Trophoblast cell (in vitro differentiated cells and primary cell): ENCODE measurements at regions not wholly inside any gene's neighbourhood (a gene's known extent, or its start where the extent isn't known, plus 50 kb on each side); places are given as distances from the start of the nearest gene placed in this dataset.

Experiments
- DNase-seq, 2 donors: peaks; one replicate each; pipeline ENCODE4 v3.0.0-alpha.2; 2016
- H2AFZ ChIP-seq: 2 replicates; pipeline ENCODE4 v1.6.1; 2013; ENCODE audit warnings: low read length, moderate library complexity, mild to moderate bottlenecking; ENCODE audit not compliant: insufficient read depth, poor library complexity
- H2AK5ac ChIP-seq: 2 replicates; pipeline ENCODE4 v1.6.1; 2013; ENCODE audit warnings: mild to moderate bottlenecking, low read length
- H2BK120ac ChIP-seq: 2 replicates; pipeline ENCODE4 v1.6.1; 2013; ENCODE audit warnings: low read length, mild to moderate bottlenecking, moderate library complexity; ENCODE audit not compliant: insufficient read depth, poor library complexity
- H2BK12ac ChIP-seq: 2 replicates; pipeline ENCODE4 v1.6.1; 2013; ENCODE audit warnings: mild to moderate bottlenecking, low read length, moderate library complexity
- H2BK5ac ChIP-seq: 2 replicates; pipeline ENCODE4 v1.6.1; 2013; ENCODE audit warnings: low read length, low read depth, moderate library complexity, mild to moderate bottlenecking; ENCODE audit not compliant: poor library complexity
- H3K14ac ChIP-seq: 2 replicates; pipeline ENCODE4 v1.6.1; 2013; ENCODE audit warnings: mild to moderate bottlenecking, low read length
- H3K18ac ChIP-seq: 2 replicates; pipeline ENCODE4 v1.6.1; 2013; ENCODE audit warnings: mild to moderate bottlenecking, low read length
- H3K23ac ChIP-seq: 2 replicates; pipeline ENCODE4 v1.6.1; 2013; ENCODE audit warnings: low read length
- H3K27ac ChIP-seq: 2 replicates; pipeline ENCODE4 v1.5.1; 2013; ENCODE audit warnings: low read depth, mild to moderate bottlenecking, inconsistent platforms, low read length, moderate library complexity
- H3K27me3 ChIP-seq: 2 replicates; pipeline ENCODE4 v1.6.1; 2013; ENCODE audit warnings: inconsistent platforms, mild to moderate bottlenecking, low read length, moderate library complexity; ENCODE audit not compliant: insufficient read depth
- H3K36me3 ChIP-seq, 2 experiments: 1 replicate in 1 of 2; 2 replicates in 1 of 2; pipeline ENCODE4 v1.6.1; 2013; ENCODE audit warnings: low read length in 2 of 2, mild to moderate bottlenecking in 2 of 2, moderate library complexity in 1 of 2; ENCODE audit not compliant: insufficient read depth in 2 of 2, control insufficient read depth in 1 of 2
- H3K4ac ChIP-seq: 2 replicates; pipeline ENCODE4 v1.6.1; 2013; ENCODE audit warnings: low read depth, mild to moderate bottlenecking, low read length, moderate library complexity
- H3K4me1 ChIP-seq, 2 experiments: 1 replicate in 1 of 2; 2 replicates in 1 of 2; pipeline ENCODE4 v1.6.1; 2013; ENCODE audit warnings: low read length in 2 of 2, mild to moderate bottlenecking in 2 of 2, moderate library complexity in 1 of 2; ENCODE audit not compliant: insufficient read depth in 2 of 2, control insufficient read depth in 1 of 2
- H3K4me2 ChIP-seq: 2 replicates; pipeline ENCODE4 v1.6.1; 2013; ENCODE audit warnings: inconsistent platforms, mild to moderate bottlenecking, low read length, moderate library complexity
- H3K4me3 ChIP-seq: 2 replicates; pipeline ENCODE4 v1.5.1; 2013; ENCODE audit warnings: mild to moderate bottlenecking, low read depth, low read length, inconsistent platforms
- H3K79me1 ChIP-seq: one replicate; pipeline ENCODE4 v1.6.1; 2013; ENCODE audit warnings: low read length
- H3K79me2 ChIP-seq: 2 replicates; pipeline ENCODE4 v1.6.1; 2013; ENCODE audit warnings: low read length, mild to moderate bottlenecking; ENCODE audit not compliant: control insufficient read depth, insufficient read depth, poor library complexity
- H3K9ac ChIP-seq: 2 replicates; pipeline ENCODE4 v1.6.1; 2013; ENCODE audit warnings: mild to moderate bottlenecking, low read length
- H3K9me3 ChIP-seq: 2 replicates; pipeline ENCODE4 v1.6.1; 2013; ENCODE audit warnings: low read depth, mild to moderate bottlenecking, control low read depth, inconsistent platforms, low read length; ENCODE audit not compliant: insufficient read depth
- H4K12ac ChIP-seq: 2 replicates; pipeline ENCODE4 v1.6.1; 2013; ENCODE audit warnings: low read depth, mild to moderate bottlenecking, low read length, moderate library complexity
- H4K8ac ChIP-seq: 2 replicates; pipeline ENCODE4 v1.6.1; 2013; ENCODE audit warnings: low read depth, mild to moderate bottlenecking, low read length, moderate library complexity
- H4K91ac ChIP-seq: one replicate; pipeline ENCODE4 v1.6.1; 2013; ENCODE audit warnings: low read depth, mild to moderate bottlenecking, low read length, moderate library complexity
- WGBS: extraction: QIAGEN DNeasy Blood & Tissue Kit; methylation state at CpG from one replicate; pipeline ENCODE4 v1.1.7; 2013; ENCODE audit warnings: missing lambda C conversion rate; ENCODE audit not compliant: insufficient read length, insufficient coverage; ENCODE audit errors: extremely low coverage; 5-methylcytosine and 5-hydroxymethylcytosine counted together

GRCh38 chr13:73938372-73939070 is 195.7 kb downstream of the KLF12 start:
- no peak overlapping the region for H2AFZ ChIP-seq
- WGBS: no CpG with 5 or more reads among the region's 10 CpGs
- no peak overlapping the region for H3K9ac ChIP-seq
- no peaks in the 10 kb centered on the region for H3K79me2 ChIP-seq
- no peak overlapping the region for H3K27ac ChIP-seq
- H3K18ac ChIP-seq: no peak overlapping the region
- no peaks in the 10 kb centered on the region for H3K79me1 ChIP-seq
- DNase-seq: peak; percentile 11 to 50
- H2BK12ac ChIP-seq: no peak overlapping the region
- no peak overlapping the region for H4K8ac ChIP-seq
- no peak overlapping the region for H3K4me2 ChIP-seq
- no peak overlapping the region for H4K91ac ChIP-seq
- H2BK5ac ChIP-seq: no peak overlapping the region
- H3K4me1 ChIP-seq: peaks cover 4 to 6% of the 10 kb centered on the region in 2 experiments
- H3K4me3 ChIP-seq: no peak overlapping the region
- H3K14ac ChIP-seq: no peak overlapping the region
- no peaks in the 10 kb centered on the region for H3K27me3 ChIP-seq
- H3K36me3 ChIP-seq: no peaks in the 10 kb centered on the region
- no peak overlapping the region for H2AK5ac ChIP-seq
- no peaks in the 10 kb centered on the region for H3K9me3 ChIP-seq
- H2BK120ac ChIP-seq: no peak overlapping the region
- H3K23ac ChIP-seq: no peak overlapping the region
- H4K12ac ChIP-seq: no peak overlapping the region
- H3K4ac ChIP-seq: no peak overlapping the region

- Histone ChIP-seq H2BK5ac (no peak overlapping the region), H2BK120ac (no peak overlapping the region), H3K79me2 (no peaks in the 10 kb centered on the region), H3K27ac (no peak overlapping the region), H4K91ac (no peak overlapping the region), H3K27me3 (no peaks in the 10 kb centered on the region), H2AK5ac (no peak overlapping the region), H4K12ac (no peak overlapping the region), H3K4me2 (no peak overlapping the region), H3K4me3 (no peak overlapping the region), H3K14ac (no peak overlapping the region), H3K79me1 (no peaks in the 10 kb centered on the region), H3K9ac (no peak overlapping the region), H3K4ac (no peak overlapping the region), H3K36me3 (no peaks in the 10 kb centered on the region), H3K9me3 (no peaks in the 10 kb centered on the region), H3K23ac (no peak overlapping the region), H2AFZ (no peak overlapping the region), H4K8ac (no peak overlapping the region), H2BK12ac (no peak overlapping the region), H3K18ac (no peak overlapping the region), H3K4me1 (peaks cover 4 to 6% of the 10 kb centered on the region in 2 experiments)
- WGBS: no CpG with 5 or more reads among the region's 1 CpG
- DNase-seq: peak in 1 of 2 donors; percentile 17
Measured at GRCh38 chr13:73937441-73937840, 196.8 kb downstream of the KLF12 start.

- Histone ChIP-seq H3K79me2 (no peaks in the 10 kb centered on the region), H3K14ac (no peak overlapping the region), H3K4ac (no peak overlapping the region), H2AFZ (no peak overlapping the region), H3K79me1 (no peaks in the 10 kb centered on the region), H3K9ac (no peak overlapping the region), H3K36me3 (no peaks in the 10 kb centered on the region), H2BK120ac (no peak overlapping the region), H3K27me3 (no peaks in the 10 kb centered on the region), H4K91ac (no peak overlapping the region), H3K4me3 (no peak overlapping the region), H3K27ac (no peak overlapping the region), H2BK5ac (no peak overlapping the region), H2BK12ac (no peak overlapping the region), H3K4me2 (no peak overlapping the region), H2AK5ac (no peak overlapping the region), H3K23ac (no peak overlapping the region), H3K4me1 (peaks cover 4 to 6% of the 10 kb centered on the region in 2 experiments), H4K8ac (no peak overlapping the region), H3K18ac (no peak overlapping the region), H4K12ac (no peak overlapping the region), H3K9me3 (no peaks in the 10 kb centered on the region)
- no CpG with 5 or more reads among the region's 3 CpGs for WGBS
- no peak for DNase-seq
Measured at GRCh38 chr13:73935991-73936390, 198.2 kb downstream of the KLF12 start.

GRCh38 chr13:73934771-73935170 is 199.4 kb downstream of the KLF12 start:
- Histone ChIP-seq H2AK5ac (no peak overlapping the region), H3K4me1 (peaks cover 4 to 6% of the 10 kb centered on the region in 2 experiments), H3K9me3 (no peaks in the 10 kb centered on the region), H3K14ac (no peak overlapping the region), H3K18ac (no peak overlapping the region), H3K9ac (no peak overlapping the region), H4K91ac (no peak overlapping the region), H3K23ac (no peak overlapping the region), H2BK5ac (no peak overlapping the region), H2AFZ (no peak overlapping the region), H3K36me3 (no peaks in the 10 kb centered on the region), H2BK12ac (no peak overlapping the region), H3K4me3 (no peak overlapping the region), H3K79me2 (no peaks in the 10 kb centered on the region), H2BK120ac (no peak overlapping the region), H3K27me3 (no peaks in the 10 kb centered on the region), H3K27ac (no peak overlapping the region), H3K79me1 (no peaks in the 10 kb centered on the region), H4K12ac (no peak overlapping the region), H4K8ac (no peak overlapping the region), H3K4me2 (no peak overlapping the region), H3K4ac (no peak overlapping the region)
- DNase-seq: no peak
- no CpG with 5 or more reads among the region's 3 CpGs for WGBS
